Right lobe of liver (tissue), 4 donors: ENCODE measurements at regions not wholly inside any gene's neighbourhood (a gene's known extent, or its start where the extent isn't known, plus 50 kb on each side); places are given as distances from the start of the nearest gene placed in this dataset.

Experiments used
- CTCF ChIP-seq, 4 donors: fragments of 200-600 bp in 3 of 4; fragments of 450-650 bp in 1 of 4; IDR thresholded peaks; one replicate each; pipeline versions ENCODE4 v1.5.1 to v1.8.0; 2016 to 2022; ENCODE audit warnings: antibody characterized with exemption in 4 of 4, mild to moderate bottlenecking in 2 of 4
- POLR2A ChIP-seq: fragments of 450-650 bp; IDR thresholded peaks from one replicate; pipeline ENCODE4 v1.6.1; 2017; ENCODE audit warnings: antibody characterized with exemption, mild to moderate bottlenecking
- donor health status: DM: no; HTN: no; CAD: no.
- donor health status: DM: no; HTN: no; CAD: no.
- donor health status: DM: no; HTN: yes; CAD: no.

- TF ChIP-seq POLR2A (no peak), CTCF (IDR thresholded peaks at IDR 0.05) (no peak)
Observed at GRCh38 chrX:129026202-129026601, 497.1 kb downstream of the SMARCA1 start.
